SU-DHL-6 (cell line): ENCODE measurements at regions not wholly inside any gene's neighbourhood (a gene's known extent, or its start where the extent isn't known, plus 50 kb on each side); places are given as distances from the start of the nearest gene placed in this dataset.

ENCODE experiments used
- EZH2phosphoT487 ChIP-seq: fragments of 200-600 bp; sonication (generic), shearing (Covaris generic); conservative IDR thresholded peaks from 2 replicates; pipeline ENCODE4 v1.6.1; 2018; ENCODE audit warnings: mild to moderate bottlenecking, antibody characterized with exemption, low read length, moderate library complexity, mixed read lengths
- TF ChIP-seq, protein P1 (sequence below): fragments of 200-600 bp; sonication (generic); IDR thresholded peaks from one replicate; pipeline ENCODE4 v1.5.1; 2017; ENCODE audit warnings: antibody characterized with exemption, mild to moderate bottlenecking, low read length, moderate library complexity; ENCODE audit not compliant: insufficient read depth, poor library complexity, severe bottlenecking

DNA sequence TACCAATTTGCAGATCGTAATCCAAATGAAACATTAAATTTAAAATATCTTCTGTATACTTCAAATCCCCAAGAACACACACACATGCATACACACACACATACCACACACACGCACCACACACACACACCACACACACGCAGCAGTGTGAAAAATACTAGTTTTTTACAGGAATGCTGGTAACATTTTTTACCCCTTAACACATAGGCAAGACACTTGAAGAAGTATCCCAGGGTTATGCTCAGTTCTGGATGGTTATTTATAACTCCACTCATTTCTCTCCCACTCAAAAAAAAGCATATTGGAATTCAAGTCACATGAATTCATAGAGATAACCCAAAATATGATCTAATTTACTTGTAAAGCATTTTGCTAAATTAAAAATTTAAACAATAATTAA is 325.5 kb upstream of the SLC7A11 start:
- TF ChIP-seq EZH2phosphoT487, result no peak
- TF ChIP-seq, protein P1, sequence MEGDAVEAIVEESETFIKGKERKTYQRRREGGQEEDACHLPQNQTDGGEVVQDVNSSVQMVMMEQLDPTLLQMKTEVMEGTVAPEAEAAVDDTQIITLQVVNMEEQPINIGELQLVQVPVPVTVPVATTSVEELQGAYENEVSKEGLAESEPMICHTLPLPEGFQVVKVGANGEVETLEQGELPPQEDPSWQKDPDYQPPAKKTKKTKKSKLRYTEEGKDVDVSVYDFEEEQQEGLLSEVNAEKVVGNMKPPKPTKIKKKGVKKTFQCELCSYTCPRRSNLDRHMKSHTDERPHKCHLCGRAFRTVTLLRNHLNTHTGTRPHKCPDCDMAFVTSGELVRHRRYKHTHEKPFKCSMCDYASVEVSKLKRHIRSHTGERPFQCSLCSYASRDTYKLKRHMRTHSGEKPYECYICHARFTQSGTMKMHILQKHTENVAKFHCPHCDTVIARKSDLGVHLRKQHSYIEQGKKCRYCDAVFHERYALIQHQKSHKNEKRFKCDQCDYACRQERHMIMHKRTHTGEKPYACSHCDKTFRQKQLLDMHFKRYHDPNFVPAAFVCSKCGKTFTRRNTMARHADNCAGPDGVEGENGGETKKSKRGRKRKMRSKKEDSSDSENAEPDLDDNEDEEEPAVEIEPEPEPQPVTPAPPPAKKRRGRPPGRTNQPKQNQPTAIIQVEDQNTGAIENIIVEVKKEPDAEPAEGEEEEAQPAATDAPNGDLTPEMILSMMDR, result no peak
